ENCODE measurements at regions not wholly inside any gene's neighbourhood (a gene's known extent, or its start where the extent isn't known, plus 50 kb on each side); places are given as distances from the start of the nearest gene placed in this dataset.

DNA sequence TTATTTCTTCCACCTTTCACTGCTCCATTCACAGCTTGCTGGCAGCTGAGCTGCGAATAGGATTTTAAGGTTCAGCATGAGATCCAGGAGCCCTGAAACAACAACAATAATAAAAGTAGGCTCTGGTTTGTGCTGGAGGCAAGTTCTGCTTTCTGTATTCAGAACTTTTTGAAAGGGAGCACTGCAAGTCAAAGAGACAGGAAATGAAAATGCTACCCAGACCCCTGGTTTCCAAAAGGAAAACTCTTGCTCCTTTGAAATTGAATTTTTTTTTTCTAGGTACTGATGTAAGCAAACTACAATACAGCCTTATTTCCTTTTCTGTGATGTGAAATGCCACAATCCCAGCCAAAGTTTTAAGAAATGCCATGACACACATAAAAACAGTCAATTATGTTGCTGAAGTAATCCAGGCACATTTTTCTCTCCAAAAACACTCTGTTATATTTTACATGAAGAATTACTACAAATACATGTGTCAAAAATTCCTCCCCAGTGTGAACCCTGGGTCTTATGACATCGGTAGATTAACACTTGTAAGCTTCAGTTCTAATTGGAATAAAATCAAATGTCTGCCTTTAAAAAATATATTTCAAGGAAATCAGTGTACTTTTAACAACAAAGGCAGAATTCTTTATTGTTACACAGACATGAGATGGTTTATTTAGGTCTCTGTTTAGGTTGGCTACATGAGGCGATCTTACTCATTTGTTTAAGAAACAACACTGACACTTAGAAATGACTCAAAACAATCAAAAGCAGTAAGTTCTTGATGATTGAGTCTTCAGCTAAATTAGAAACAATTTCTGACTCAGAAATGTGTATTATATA, 656.7 kb downstream of the EPHA7 start:
- TF ChIP-seq, protein P1, sequence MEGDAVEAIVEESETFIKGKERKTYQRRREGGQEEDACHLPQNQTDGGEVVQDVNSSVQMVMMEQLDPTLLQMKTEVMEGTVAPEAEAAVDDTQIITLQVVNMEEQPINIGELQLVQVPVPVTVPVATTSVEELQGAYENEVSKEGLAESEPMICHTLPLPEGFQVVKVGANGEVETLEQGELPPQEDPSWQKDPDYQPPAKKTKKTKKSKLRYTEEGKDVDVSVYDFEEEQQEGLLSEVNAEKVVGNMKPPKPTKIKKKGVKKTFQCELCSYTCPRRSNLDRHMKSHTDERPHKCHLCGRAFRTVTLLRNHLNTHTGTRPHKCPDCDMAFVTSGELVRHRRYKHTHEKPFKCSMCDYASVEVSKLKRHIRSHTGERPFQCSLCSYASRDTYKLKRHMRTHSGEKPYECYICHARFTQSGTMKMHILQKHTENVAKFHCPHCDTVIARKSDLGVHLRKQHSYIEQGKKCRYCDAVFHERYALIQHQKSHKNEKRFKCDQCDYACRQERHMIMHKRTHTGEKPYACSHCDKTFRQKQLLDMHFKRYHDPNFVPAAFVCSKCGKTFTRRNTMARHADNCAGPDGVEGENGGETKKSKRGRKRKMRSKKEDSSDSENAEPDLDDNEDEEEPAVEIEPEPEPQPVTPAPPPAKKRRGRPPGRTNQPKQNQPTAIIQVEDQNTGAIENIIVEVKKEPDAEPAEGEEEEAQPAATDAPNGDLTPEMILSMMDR (IDR thresholded peaks at IDR 0.05): no peak
- Histone ChIP-seq H3K36me3 (no peaks in the 10 kb centered on the region), H3K27ac (no peak overlapping the region), H3K4me1 (no peaks in the 10 kb centered on the region), H3K4me3 (no peak overlapping the region), H3K27me3 (ENCODE audit: low read depth) (no peaks in the 10 kb centered on the region), H3K9me3 (no peaks in the 10 kb centered on the region)
- DNase-seq: no peak
- intact Hi-C loops (cut with DNase I): no loop called here
- no peak for ATAC-seq

DNA sequence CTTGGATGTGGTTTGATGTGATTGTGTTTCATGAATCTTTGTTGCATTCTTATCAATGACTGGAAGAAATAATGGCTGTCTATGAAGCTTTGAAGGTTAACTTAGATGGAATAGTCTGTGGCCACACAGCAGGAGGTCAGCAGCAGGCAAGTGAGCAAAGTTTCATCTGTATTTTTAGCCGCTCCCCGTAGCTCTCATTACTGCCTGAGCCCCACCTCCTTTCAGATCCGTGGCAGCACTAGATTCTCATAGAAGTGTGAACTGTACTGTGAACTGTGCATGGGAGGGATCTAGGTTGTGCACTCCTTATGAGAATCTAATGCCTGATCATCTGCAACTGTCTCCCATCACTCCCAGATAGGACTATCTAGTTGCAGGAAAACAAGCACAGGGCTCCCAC, 660.2 kb downstream of the EPHA7 start:
- Histone ChIP-seq H3K27ac (no peak overlapping the region), H3K27me3 (ENCODE audit: low read depth) (no peaks in the 10 kb centered on the region), H3K9me3 (no peaks in the 10 kb centered on the region), H3K36me3 (no peaks in the 10 kb centered on the region), H3K4me1 (no peaks in the 10 kb centered on the region), H3K4me3 (no peak overlapping the region)
- intact Hi-C loops (cut with DNase I): no loop called here
- TF ChIP-seq, protein P1 (IDR thresholded peaks at IDR 0.05): no peak
- no peak for DNase-seq
- no peak for ATAC-seq

DNA sequence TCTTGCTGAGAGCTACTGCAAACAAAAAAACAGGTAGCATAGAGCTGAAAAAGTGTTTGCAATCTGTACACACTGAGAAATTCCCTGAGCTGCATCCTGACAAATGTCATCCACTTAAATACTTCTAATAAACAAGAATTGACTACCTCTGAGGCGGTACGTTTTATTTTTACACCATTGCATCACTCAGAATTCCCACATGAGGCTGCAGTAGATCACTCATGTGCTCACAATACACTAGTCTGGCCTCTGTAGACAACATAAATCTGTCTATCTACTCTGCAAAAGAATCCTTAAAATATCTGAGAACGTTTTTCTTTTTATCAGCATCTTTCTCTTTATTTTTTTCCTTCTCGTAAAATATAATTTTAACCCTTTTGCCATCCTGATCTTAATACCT, 661.4 kb downstream of the EPHA7 start:
- Histone ChIP-seq H3K27me3 (ENCODE audit: low read depth) (no peaks in the 10 kb centered on the region), H3K4me1 (no peaks in the 10 kb centered on the region), H3K27ac (no peak overlapping the region), H3K36me3 (no peaks in the 10 kb centered on the region), H3K4me3 (no peak overlapping the region), H3K9me3 (no peaks in the 10 kb centered on the region)
- intact Hi-C loops (cut with DNase I): no loop called here
- TF ChIP-seq, protein P1 (IDR thresholded peaks at IDR 0.05): no peak
- no peak for ATAC-seq
- DNase-seq: no peak

DNA sequence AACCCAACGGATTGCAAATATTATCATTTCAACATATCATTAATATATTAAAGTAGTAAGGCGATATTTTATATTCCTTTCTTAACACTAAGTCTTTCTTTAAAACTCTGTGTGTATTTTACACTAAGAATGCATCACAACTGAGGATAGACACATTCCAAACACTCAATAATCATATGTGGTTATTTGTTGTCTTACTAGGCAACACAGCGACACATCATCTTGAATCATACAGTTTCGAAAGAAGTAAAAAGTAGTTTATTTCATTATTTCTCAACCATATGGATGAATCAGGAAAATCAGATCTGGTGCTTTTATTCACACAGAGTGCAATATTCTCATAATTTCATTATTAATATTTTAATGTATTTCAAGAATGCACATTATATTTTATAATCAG, 662.4 kb downstream of the EPHA7 start:
- no peaks in the 10 kb centered on the region for H3K36me3 ChIP-seq
- DNase-seq (no peak), ATAC-seq (no peak)
- no peak overlapping the region for H3K4me3 ChIP-seq
- intact Hi-C loops (cut with DNase I): no loop called here
- H3K27ac ChIP-seq: no peak overlapping the region
- no peaks in the 10 kb centered on the region for H3K9me3 ChIP-seq
- no peaks in the 10 kb centered on the region for H3K27me3 ChIP-seq (ENCODE audit: low read depth)
- no peaks in the 10 kb centered on the region for H3K4me1 ChIP-seq
- TF ChIP-seq, protein P1 (IDR thresholded peaks at IDR 0.05): no peak

DNA sequence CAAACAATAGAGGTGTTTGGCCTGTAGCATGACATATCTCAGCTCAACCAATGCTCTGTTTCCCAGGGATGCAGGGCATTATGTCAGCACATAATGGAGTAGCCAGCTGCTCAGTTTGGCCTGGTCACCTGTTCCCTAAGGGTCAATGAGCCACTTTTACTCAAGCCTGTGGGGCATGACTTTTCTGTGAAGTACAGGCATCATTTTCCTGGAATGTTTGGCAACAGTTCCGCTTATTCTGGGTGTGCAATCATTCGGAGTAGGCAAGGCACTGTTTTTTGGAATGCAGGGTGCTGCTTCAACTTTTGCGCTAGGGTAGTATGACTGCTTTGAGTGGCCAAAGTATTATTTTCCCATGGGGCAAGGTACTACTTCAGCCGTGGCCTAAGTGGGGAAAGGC, 665.4 kb downstream of the EPHA7 start:
- no peak overlapping the region for H3K4me3 ChIP-seq
- H3K27me3 ChIP-seq (ENCODE audit: low read depth): no peaks in the 10 kb centered on the region
- no peak overlapping the region for H3K27ac ChIP-seq
- TF ChIP-seq, protein P1 (IDR thresholded peaks at IDR 0.05): no peak
- ATAC-seq (peak; percentile 65 to 89), DNase-seq (no peak)
- no peaks in the 10 kb centered on the region for H3K4me1 ChIP-seq
- H3K9me3 ChIP-seq: no peaks in the 10 kb centered on the region
- intact Hi-C loops (cut with DNase I): no loop called here
- no peaks in the 10 kb centered on the region for H3K36me3 ChIP-seq

Data from lower lobe of right lung (tissue), 2 donors.